ENCODE measurements at regions not wholly inside any gene's neighbourhood (a gene's known extent, or its start where the extent isn't known, plus 50 kb on each side); places are given as distances from the start of the nearest gene placed in this dataset.
A peak's percentile ranks its signal among the peaks of the same experiment; 100 is the strongest.

DNA sequence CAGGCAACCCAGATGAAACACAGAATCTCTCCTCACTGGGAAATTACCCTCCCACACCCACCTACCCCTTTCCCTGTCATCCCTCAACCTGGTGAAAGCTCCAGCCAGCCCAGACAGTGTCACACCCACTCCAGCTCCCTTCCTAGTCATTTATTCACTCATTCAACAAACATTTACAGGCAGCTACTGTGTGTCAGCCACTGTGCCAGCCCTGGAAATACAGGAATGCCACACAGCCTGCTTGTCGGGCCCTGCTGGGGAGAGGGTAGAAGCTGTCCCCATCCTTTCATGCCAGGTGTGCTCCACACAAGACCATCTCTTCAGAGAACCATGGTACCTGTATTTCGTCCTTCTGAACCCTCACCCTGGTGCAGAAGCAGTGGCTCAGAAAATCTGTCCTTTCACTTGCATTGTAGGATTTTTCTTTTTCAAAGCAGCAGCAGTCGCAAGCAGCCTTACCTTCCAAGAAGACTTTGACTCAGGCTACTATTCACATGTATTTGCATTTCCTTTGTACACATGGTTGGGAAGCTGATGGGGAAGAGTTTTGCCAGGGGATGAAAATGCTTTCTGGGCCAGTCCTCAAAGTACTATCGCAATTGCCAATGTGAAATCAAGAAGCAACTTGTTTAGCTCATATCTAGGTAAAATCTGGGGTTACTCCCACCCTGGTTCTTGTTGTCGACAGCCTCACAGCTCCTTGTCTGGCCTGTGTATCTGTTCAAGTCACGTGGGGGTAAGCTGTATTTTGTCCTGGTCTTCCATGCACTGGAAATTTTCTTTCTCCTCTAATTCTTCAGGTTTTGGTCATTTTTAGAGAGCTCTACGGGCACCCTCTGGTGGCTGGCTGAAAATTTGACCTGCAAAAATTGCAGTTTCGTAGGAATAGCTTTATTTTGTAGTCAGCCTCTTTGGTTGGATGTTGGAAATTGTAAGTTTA lies 147.4 kb upstream of the EGLN3 start:
- ChIA-PET POLR2A (no interaction called here), CTCF (interaction anchor here (1.0 to 2.0 kb wide), 2 partner anchors 255 to 258 kb away, joined by 3 to 8 read pairs; no protein-coding TSS in a partner anchor)
- Mint-ChIP-seq H3K4me3 (no peak overlapping the region), H3K27ac (no peak overlapping the region), H3K9me3 (ENCODE audit: insufficient read depth) (no peaks in the 10 kb centered on the region), H3K27me3 (no peaks in the 10 kb centered on the region), H3K4me1 (no peaks in the 10 kb centered on the region)
- Histone ChIP-seq H3K9me3 (ENCODE audit: control extremely low read depth in 1 of 3, control insufficient read depth in 2 of 3, insufficient read depth in 1 of 3, low read length in 2 of 3) (no peaks in the 10 kb centered on the region), H3K27me3 (replicated peaks in 1 of 4; ENCODE audit: control extremely low read depth in 1 of 4, control insufficient read depth in 3 of 4, insufficient read depth in 4 of 4, low read length in 3 of 4) (no peaks in the 10 kb centered on the region), H3K36me3 (replicated peaks in 1 of 2; ENCODE audit: control extremely low read depth in 1 of 2, control insufficient read depth in 1 of 2, extremely low read depth in 1 of 2, insufficient read depth in 2 of 2, low read length in 1 of 2) (no peaks in the 10 kb centered on the region), H2AFZ (ENCODE audit: insufficient read depth, low read depth, low read length, poor library complexity, severe bottlenecking) (no peak overlapping the region), H3K79me2 (ENCODE audit: control insufficient read depth, insufficient read depth, low read length) (no peaks in the 10 kb centered on the region), H3K4me2 (replicated peaks; ENCODE audit: low read depth, low read length, poor library complexity, severe bottlenecking) (no peak overlapping the region), H3K4me3 (ENCODE audit: control extremely low read depth in 1 of 5, extremely low read depth in 1 of 5, insufficient read depth in 1 of 5, low read depth in 2 of 5, low read length in 4 of 5) (no peak overlapping the region), H4K20me1 (ENCODE audit: control insufficient read depth, insufficient read depth, low read length, poor library complexity, severe bottlenecking) (no peaks in the 10 kb centered on the region), H3K4me1 (ENCODE audit: control insufficient read depth in 2 of 2, insufficient read depth in 2 of 2, low read length in 2 of 2) (no peaks in the 10 kb centered on the region), H3K27ac (ENCODE audit: low read length in 2 of 2) (no peak overlapping the region), H3K9ac (ENCODE audit: low read length) (no peak overlapping the region)
- DNase-seq (peak; percentile 6), ATAC-seq (ENCODE audit: low read depth) (no peak)
- TF ChIP-seq, protein P1, sequence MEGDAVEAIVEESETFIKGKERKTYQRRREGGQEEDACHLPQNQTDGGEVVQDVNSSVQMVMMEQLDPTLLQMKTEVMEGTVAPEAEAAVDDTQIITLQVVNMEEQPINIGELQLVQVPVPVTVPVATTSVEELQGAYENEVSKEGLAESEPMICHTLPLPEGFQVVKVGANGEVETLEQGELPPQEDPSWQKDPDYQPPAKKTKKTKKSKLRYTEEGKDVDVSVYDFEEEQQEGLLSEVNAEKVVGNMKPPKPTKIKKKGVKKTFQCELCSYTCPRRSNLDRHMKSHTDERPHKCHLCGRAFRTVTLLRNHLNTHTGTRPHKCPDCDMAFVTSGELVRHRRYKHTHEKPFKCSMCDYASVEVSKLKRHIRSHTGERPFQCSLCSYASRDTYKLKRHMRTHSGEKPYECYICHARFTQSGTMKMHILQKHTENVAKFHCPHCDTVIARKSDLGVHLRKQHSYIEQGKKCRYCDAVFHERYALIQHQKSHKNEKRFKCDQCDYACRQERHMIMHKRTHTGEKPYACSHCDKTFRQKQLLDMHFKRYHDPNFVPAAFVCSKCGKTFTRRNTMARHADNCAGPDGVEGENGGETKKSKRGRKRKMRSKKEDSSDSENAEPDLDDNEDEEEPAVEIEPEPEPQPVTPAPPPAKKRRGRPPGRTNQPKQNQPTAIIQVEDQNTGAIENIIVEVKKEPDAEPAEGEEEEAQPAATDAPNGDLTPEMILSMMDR (IDR thresholded peaks at IDR 0.05), result no peak
- no peak for TF ChIP-seq EZH2 (IDR thresholded peaks at IDR 0.05; ENCODE audit: borderline replicate concordance, insufficient read depth, low read depth, low read length, poor library complexity, severe bottlenecking)
- intact Hi-C loops (cut with micrococcal nuclease), result loop anchor here (2.0 kb wide), 1 partner anchor 260 kb away; no protein-coding TSS in a partner anchor
- WGBS (ENCODE audit: insufficient coverage), result 95% methylated on average over 2 of the region's 8 CpGs

DNA sequence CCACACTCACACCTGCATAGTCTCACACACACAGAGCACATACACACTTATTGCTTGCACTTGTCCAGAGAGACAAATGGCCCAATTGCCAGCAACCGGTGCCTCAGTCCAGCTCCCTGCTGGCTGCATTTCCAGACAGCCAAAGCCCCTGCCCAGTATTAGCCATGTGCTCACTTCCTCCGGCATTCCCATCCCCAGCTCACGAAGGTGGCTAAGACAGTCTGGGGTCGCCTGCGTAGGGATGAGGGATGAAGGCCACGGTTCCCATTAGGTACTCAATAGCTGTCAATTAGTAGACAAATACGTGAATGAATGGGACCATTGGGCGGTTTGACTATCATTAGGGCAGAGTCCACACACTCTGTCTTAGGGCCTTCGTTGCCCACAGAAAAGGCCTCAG lies 146.8 kb upstream of the EGLN3 start:
- POLR2A ChIA-PET, result no interaction called here
- CTCF ChIA-PET, result interaction anchor here (0.6 to 2.0 kb wide), 2 partner anchors 254 to 257 kb away, joined by 3 to 8 read pairs; no protein-coding TSS in a partner anchor
- H3K4me3 ChIP-seq (ENCODE audit: control extremely low read depth in 1 of 5, extremely low read depth in 1 of 5, insufficient read depth in 1 of 5, low read depth in 2 of 5, low read length in 4 of 5), result no peak overlapping the region
- Mint-ChIP-seq H3K9me3 (ENCODE audit: insufficient read depth) (no peaks in the 10 kb centered on the region), H3K4me1 (no peaks in the 10 kb centered on the region), H3K4me3 (no peak overlapping the region), H3K27me3 (no peaks in the 10 kb centered on the region), H3K27ac (no peak overlapping the region)
- H3K27ac ChIP-seq (ENCODE audit: low read length in 2 of 2), result no peak overlapping the region
- no peaks in the 10 kb centered on the region for H3K4me1 ChIP-seq (ENCODE audit: control insufficient read depth in 2 of 2, insufficient read depth in 2 of 2, low read length in 2 of 2)
- H3K9ac ChIP-seq (ENCODE audit: low read length), result no peak overlapping the region
- no peaks in the 10 kb centered on the region for H3K36me3 ChIP-seq (replicated peaks in 1 of 2; ENCODE audit: control extremely low read depth in 1 of 2, control insufficient read depth in 1 of 2, extremely low read depth in 1 of 2, insufficient read depth in 2 of 2, low read length in 1 of 2)
- H4K20me1 ChIP-seq (ENCODE audit: control insufficient read depth, insufficient read depth, low read length, poor library complexity, severe bottlenecking), result no peaks in the 10 kb centered on the region
- DNase-seq, result no peak
- no peaks in the 10 kb centered on the region for H3K79me2 ChIP-seq (ENCODE audit: control insufficient read depth, insufficient read depth, low read length)
- H3K9me3 ChIP-seq (ENCODE audit: control extremely low read depth in 1 of 3, control insufficient read depth in 2 of 3, insufficient read depth in 1 of 3, low read length in 2 of 3), result no peaks in the 10 kb centered on the region
- H2AFZ ChIP-seq (ENCODE audit: insufficient read depth, low read depth, low read length, poor library complexity, severe bottlenecking), result no peak overlapping the region
- TF ChIP-seq, protein P1 (IDR thresholded peaks at IDR 0.05), result no peak
- no peak for TF ChIP-seq EZH2 (IDR thresholded peaks at IDR 0.05; ENCODE audit: borderline replicate concordance, insufficient read depth, low read depth, low read length, poor library complexity, severe bottlenecking)
- WGBS (ENCODE audit: insufficient coverage), result 94% methylated on average over 9 of the region's 9 CpGs
- no peaks in the 10 kb centered on the region for H3K27me3 ChIP-seq (replicated peaks in 1 of 4; ENCODE audit: control extremely low read depth in 1 of 4, control insufficient read depth in 3 of 4, insufficient read depth in 4 of 4, low read length in 3 of 4)
- no peak overlapping the region for H3K4me2 ChIP-seq (replicated peaks; ENCODE audit: low read depth, low read length, poor library complexity, severe bottlenecking)
- no peak for ATAC-seq (ENCODE audit: low read depth)
- intact Hi-C loops (cut with micrococcal nuclease), result loop anchor here (2.0 kb wide), 1 partner anchor 259 kb away; no protein-coding TSS in a partner anchor
